ENCODE measurements at regions not wholly inside any gene's neighbourhood (a gene's known extent, or its start where the extent isn't known, plus 50 kb on each side); places are given as distances from the start of the nearest gene placed in this dataset.

DNA sequence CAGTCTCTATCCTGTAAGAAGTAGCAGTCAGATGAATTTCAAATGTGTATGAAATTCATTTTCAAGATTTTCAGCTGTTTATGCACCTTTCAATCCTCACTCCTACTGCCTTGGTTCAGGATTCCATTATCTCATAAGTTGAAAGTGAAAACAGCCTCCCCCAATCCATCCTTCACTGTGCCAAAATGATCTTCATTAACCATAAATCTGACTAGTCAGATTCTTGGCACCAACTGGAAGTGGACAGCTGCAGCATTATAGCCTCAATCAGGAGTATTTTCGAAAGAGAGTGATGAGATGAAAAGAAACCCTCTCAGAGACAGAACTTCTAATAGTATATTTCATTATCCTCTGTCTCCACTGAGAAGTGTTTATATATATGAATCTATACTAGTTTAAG, 365.3 kb upstream of the PDGFD start:
- TF ChIP-seq, protein P1, sequence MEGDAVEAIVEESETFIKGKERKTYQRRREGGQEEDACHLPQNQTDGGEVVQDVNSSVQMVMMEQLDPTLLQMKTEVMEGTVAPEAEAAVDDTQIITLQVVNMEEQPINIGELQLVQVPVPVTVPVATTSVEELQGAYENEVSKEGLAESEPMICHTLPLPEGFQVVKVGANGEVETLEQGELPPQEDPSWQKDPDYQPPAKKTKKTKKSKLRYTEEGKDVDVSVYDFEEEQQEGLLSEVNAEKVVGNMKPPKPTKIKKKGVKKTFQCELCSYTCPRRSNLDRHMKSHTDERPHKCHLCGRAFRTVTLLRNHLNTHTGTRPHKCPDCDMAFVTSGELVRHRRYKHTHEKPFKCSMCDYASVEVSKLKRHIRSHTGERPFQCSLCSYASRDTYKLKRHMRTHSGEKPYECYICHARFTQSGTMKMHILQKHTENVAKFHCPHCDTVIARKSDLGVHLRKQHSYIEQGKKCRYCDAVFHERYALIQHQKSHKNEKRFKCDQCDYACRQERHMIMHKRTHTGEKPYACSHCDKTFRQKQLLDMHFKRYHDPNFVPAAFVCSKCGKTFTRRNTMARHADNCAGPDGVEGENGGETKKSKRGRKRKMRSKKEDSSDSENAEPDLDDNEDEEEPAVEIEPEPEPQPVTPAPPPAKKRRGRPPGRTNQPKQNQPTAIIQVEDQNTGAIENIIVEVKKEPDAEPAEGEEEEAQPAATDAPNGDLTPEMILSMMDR (IDR thresholded peaks at IDR 0.05; ENCODE audit: low read length): no peak
- no peak for TF ChIP-seq EZH2 (optimal IDR thresholded peaks at IDR 0.05; ENCODE audit: low read depth, low read length)
